Astrocyte (in vitro differentiated cells and primary cell): ENCODE measurements at regions not wholly inside any gene's neighbourhood (a gene's known extent, or its start where the extent isn't known, plus 50 kb on each side); places are given as distances from the start of the nearest gene placed in this dataset.

Experiments used
- DNase-seq: peaks from one replicate; pipeline ENCODE4 v3.0.0-alpha.2; 2010; ENCODE audit warnings: low read depth
- FAIRE-seq: peaks from 2 replicates; lab custom pipeline; 2011; peaks lifted over from hg19 to GRCh38; lab: Jason Lieb, UNC
- H2AFZ ChIP-seq: 2 replicates; pipeline ENCODE4 v1.6.0; 2012; ENCODE audit warnings: low read depth, low read length, inconsistent platforms
- H3K27ac ChIP-seq: 2 replicates; pipeline ENCODE4 v1.5.1; 2011; ENCODE audit warnings: low read depth, low read length, inconsistent platforms
- H3K27me3 ChIP-seq: 2 replicates; pipeline ENCODE4 v1.6.0; 2011; ENCODE audit warnings: low read length, inconsistent platforms; ENCODE audit not compliant: insufficient read depth
- H3K36me3 ChIP-seq: 2 replicates; pipeline ENCODE4 v1.5.1; 2011; ENCODE audit warnings: low read length, inconsistent platforms; ENCODE audit not compliant: insufficient read depth
- H3K4me1 ChIP-seq: 2 replicates; pipeline ENCODE4 v1.5.1; 2011; ENCODE audit warnings: low read length, inconsistent platforms; ENCODE audit not compliant: insufficient read depth
- H3K4me2 ChIP-seq: 2 replicates; pipeline ENCODE4 v1.6.0; 2012; ENCODE audit warnings: low read length, inconsistent platforms
- H3K4me3 ChIP-seq: 2 replicates; pipeline ENCODE4 v1.5.1; 2011; ENCODE audit warnings: low read depth, mild to moderate bottlenecking, low read length, inconsistent platforms; ENCODE audit not compliant: insufficient read depth
- H3K79me2 ChIP-seq: 2 replicates; pipeline ENCODE4 v1.6.0; 2012; ENCODE audit warnings: mild to moderate bottlenecking, low read length, inconsistent platforms; ENCODE audit not compliant: insufficient read depth
- H3K9ac ChIP-seq: 2 replicates; pipeline ENCODE4 v1.6.0; 2012; ENCODE audit warnings: mild to moderate bottlenecking, low read length, inconsistent platforms
- H3K9me3 ChIP-seq: 2 replicates; pipeline ENCODE4 v1.5.1; 2012; ENCODE audit warnings: low read depth, mild to moderate bottlenecking, low read length, inconsistent platforms; ENCODE audit not compliant: insufficient read depth
- H4K20me1 ChIP-seq: 2 replicates; pipeline ENCODE4 v1.6.0; 2012; ENCODE audit warnings: low read length, inconsistent platforms; ENCODE audit not compliant: insufficient read depth
- H3K27ac Mint-ChIP-seq: one replicate; pipeline ENCODE4 v1.8.0; 2021; ENCODE audit warnings: mild to moderate bottlenecking, mixed read lengths; ENCODE audit not compliant: unreplicated experiment
- H3K27me3 Mint-ChIP-seq: one replicate; pipeline ENCODE4 v1.8.0; 2021; ENCODE audit warnings: low read depth, mixed read lengths; ENCODE audit not compliant: unreplicated experiment
- H3K36me3 Mint-ChIP-seq: one replicate; pipeline ENCODE4 v1.8.0; 2021; ENCODE audit warnings: low read depth, mixed read lengths; ENCODE audit not compliant: unreplicated experiment
- H3K4me1 Mint-ChIP-seq: one replicate; pipeline ENCODE4 v1.8.0; 2021; ENCODE audit warnings: low read depth, mixed read lengths; ENCODE audit not compliant: unreplicated experiment
- H3K4me3 Mint-ChIP-seq: one replicate; pipeline ENCODE4 v1.8.0; 2021; ENCODE audit warnings: mild to moderate bottlenecking, moderate library complexity, mixed read lengths; ENCODE audit not compliant: unreplicated experiment
- H3K9me3 Mint-ChIP-seq: one replicate; pipeline ENCODE4 v1.8.0; 2021; ENCODE audit warnings: mild to moderate bottlenecking, mixed read lengths; ENCODE audit not compliant: unreplicated experiment
- EZH2 ChIP-seq: IDR thresholded peaks from 2 replicates; pipeline ENCODE4 v1.6.1; 2012; ENCODE audit warnings: mild to moderate bottlenecking, low read length, inconsistent platforms; ENCODE audit not compliant: insufficient read depth
- TF ChIP-seq, protein P1 (sequence below): IDR thresholded peaks from 2 replicates; pipeline ENCODE4 v1.5.1; 2011; ENCODE audit warnings: low read depth, mild to moderate bottlenecking, inconsistent platforms, low read length, moderate library complexity; ENCODE audit not compliant: insufficient read depth

DNA sequence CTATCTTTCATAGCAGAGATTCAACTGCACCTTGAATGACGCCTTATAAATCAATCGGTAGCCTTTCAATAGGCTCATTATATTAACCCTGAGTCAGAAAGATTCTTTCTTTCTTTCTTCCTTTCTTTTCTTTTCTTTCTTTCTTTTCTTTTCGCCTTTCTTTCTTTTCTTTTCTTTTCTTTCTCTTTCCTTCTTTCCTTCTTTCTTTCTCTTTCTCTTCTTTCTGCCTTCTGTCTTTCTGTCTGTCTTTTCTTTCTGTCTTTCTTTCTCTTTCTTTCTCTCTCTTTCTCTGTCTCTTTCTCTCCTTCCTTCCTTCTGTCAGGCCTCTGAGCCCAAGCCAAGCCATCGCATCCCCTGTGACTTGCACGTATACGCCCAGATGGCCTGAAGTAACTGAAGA lies 86.0 kb upstream of the CLINT1 start:
- Histone ChIP-seq H3K4me3 (no peak overlapping the region), H3K4me1 (peaks cover 6% of the 10 kb centered on the region), H3K4me2 (no peak overlapping the region), H3K9me3 (no peaks in the 10 kb centered on the region), H2AFZ (no peak overlapping the region), H3K27ac (no peak overlapping the region), H3K79me2 (no peaks in the 10 kb centered on the region), H3K27me3 (no peaks in the 10 kb centered on the region), H3K9ac (no peak overlapping the region), H3K36me3 (no peaks in the 10 kb centered on the region), H4K20me1 (no peaks in the 10 kb centered on the region)
- Mint-ChIP-seq H3K9me3 (no peaks in the 10 kb centered on the region), H3K27me3 (no peaks in the 10 kb centered on the region), H3K4me1 (peaks cover 11% of the 10 kb centered on the region), H3K36me3 (no peaks in the 10 kb centered on the region), H3K27ac (no peak overlapping the region), H3K4me3 (peak overlapping the region; percentile 4)
- FAIRE-seq (no peak), DNase-seq (no peak)
- no peak for TF ChIP-seq EZH2
- TF ChIP-seq, protein P1, sequence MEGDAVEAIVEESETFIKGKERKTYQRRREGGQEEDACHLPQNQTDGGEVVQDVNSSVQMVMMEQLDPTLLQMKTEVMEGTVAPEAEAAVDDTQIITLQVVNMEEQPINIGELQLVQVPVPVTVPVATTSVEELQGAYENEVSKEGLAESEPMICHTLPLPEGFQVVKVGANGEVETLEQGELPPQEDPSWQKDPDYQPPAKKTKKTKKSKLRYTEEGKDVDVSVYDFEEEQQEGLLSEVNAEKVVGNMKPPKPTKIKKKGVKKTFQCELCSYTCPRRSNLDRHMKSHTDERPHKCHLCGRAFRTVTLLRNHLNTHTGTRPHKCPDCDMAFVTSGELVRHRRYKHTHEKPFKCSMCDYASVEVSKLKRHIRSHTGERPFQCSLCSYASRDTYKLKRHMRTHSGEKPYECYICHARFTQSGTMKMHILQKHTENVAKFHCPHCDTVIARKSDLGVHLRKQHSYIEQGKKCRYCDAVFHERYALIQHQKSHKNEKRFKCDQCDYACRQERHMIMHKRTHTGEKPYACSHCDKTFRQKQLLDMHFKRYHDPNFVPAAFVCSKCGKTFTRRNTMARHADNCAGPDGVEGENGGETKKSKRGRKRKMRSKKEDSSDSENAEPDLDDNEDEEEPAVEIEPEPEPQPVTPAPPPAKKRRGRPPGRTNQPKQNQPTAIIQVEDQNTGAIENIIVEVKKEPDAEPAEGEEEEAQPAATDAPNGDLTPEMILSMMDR: no peak

DNA sequence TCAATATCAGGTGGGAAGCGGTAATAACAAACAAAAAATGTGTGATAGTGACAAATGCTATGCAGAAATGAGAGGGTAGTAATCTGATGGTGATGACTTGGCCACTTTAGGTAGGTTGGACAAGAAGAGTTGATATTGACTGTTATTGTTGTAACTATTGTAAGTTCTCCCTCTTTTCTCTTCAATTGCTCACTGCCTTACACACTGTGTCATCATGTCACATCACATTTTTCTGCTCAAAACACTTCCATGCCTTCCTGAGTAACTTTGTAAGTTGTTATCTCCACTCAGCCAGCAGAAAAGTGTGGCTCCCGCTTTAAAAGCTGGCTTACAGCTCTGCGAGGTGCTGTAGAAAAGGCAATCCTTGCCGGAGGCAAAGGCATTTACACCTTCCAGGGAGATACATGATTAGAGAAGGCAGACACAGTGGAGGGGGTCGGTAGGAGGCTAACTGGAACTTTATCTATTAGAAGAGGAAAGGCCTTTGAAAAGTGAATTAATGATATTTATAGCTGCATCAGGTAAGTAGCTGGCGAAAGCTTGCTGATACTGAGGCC lies 85.2 kb upstream of the CLINT1 start:
- Mint-ChIP-seq H3K27me3 (no peaks in the 10 kb centered on the region), H3K4me3 (no peak overlapping the region), H3K9me3 (no peaks in the 10 kb centered on the region), H3K4me1 (peaks cover 11% of the 10 kb centered on the region), H3K27ac (peak overlapping the region; percentile 72), H3K36me3 (no peaks in the 10 kb centered on the region)
- DNase-seq: no peak
- no peaks in the 10 kb centered on the region for H4K20me1 ChIP-seq
- H3K36me3 ChIP-seq: no peaks in the 10 kb centered on the region
- no peak overlapping the region for H2AFZ ChIP-seq
- peaks cover 6% of the 10 kb centered on the region for H3K4me1 ChIP-seq
- no peak overlapping the region for H3K27ac ChIP-seq
- no peak overlapping the region for H3K4me2 ChIP-seq
- H3K79me2 ChIP-seq: no peaks in the 10 kb centered on the region
- no peaks in the 10 kb centered on the region for H3K27me3 ChIP-seq
- FAIRE-seq: no peak
- TF ChIP-seq, protein P1: no peak
- no peak for TF ChIP-seq EZH2
- H3K9ac ChIP-seq: no peak overlapping the region
- H3K4me3 ChIP-seq: no peak overlapping the region
- no peaks in the 10 kb centered on the region for H3K9me3 ChIP-seq

DNA sequence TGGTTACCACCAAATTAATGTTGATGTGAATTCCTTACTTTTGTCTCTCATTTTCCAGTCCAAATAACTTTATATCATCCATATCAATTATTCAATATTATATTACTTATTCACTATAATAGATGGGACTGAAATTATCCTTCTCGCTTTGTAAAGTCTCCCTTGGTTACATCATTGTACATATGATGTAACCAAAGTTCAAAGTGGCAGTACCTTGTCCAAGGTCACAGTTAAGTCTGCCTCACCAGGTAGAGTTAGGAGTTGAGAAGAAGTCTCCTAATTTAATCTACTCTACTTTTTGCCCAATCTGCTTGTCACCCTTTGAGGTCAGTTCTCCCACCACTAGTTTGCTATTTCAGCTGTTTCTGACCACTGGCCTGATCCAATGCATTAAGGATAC lies 83.7 kb upstream of the CLINT1 start:
- FAIRE-seq: no peak
- H3K4me1 Mint-ChIP-seq: peaks cover 3% of the 10 kb centered on the region

More for the DNA sequence above, 83.7 kb upstream of the CLINT1 start:
- H3K27me3 Mint-ChIP-seq: no peaks in the 10 kb centered on the region
- H3K4me1 ChIP-seq: no peaks in the 10 kb centered on the region
- H3K4me3 Mint-ChIP-seq: no peak overlapping the region
- H3K9ac ChIP-seq: no peak overlapping the region
- H3K27ac ChIP-seq: no peak overlapping the region
- no peaks in the 10 kb centered on the region for H3K9me3 ChIP-seq
- H3K36me3 ChIP-seq: no peaks in the 10 kb centered on the region
- no peak overlapping the region for H3K4me2 ChIP-seq
- TF ChIP-seq, protein P1: no peak
- no peak for TF ChIP-seq EZH2
- no peak overlapping the region for H3K27ac Mint-ChIP-seq
- H3K79me2 ChIP-seq: no peaks in the 10 kb centered on the region
- no peaks in the 10 kb centered on the region for H4K20me1 ChIP-seq
- H3K9me3 Mint-ChIP-seq: no peaks in the 10 kb centered on the region
- no peaks in the 10 kb centered on the region for H3K36me3 Mint-ChIP-seq
- no peak for DNase-seq
- no peaks in the 10 kb centered on the region for H3K27me3 ChIP-seq
- H2AFZ ChIP-seq: no peak overlapping the region
- H3K4me3 ChIP-seq: no peak overlapping the region
